ENCODE measurements at regions not wholly inside any gene's neighbourhood (a gene's known extent, or its start where the extent isn't known, plus 50 kb on each side); places are given as distances from the start of the nearest gene placed in this dataset.

- Histone ChIP-seq H3K27ac (no peak overlapping the region), H3K36me3 (no peaks in the 10 kb centered on the region), H3K4me3 (no peak overlapping the region), H3K4me1 (peaks cover 0 to 9% (median 0%) of the 10 kb centered on the region in 4 donors), H3K9me3 (no peaks in the 10 kb centered on the region), H3K27me3 (no peaks in the 10 kb centered on the region)
- TF ChIP-seq CTCF (IDR thresholded peaks at IDR 0.05), result no peak
- intact Hi-C loops (cut with DNase I; ENCODE audit: low total_unique reads), result no loop called here
- DNase-seq, result no peak
Measured at GRCh38 chr2:223221139-223221835, 169.3 kb downstream of the KCNE4 start.

GRCh38 chr2:223222397-223222796 lies 170.4 kb downstream of the KCNE4 start:
- H3K4me1 ChIP-seq, result peaks cover 0 to 9% (median 0%) of the 10 kb centered on the region in 4 donors
- no peak for DNase-seq
- intact Hi-C loops (cut with DNase I; ENCODE audit: low total_unique reads), result no loop called here
- TF ChIP-seq CTCF (IDR thresholded peaks at IDR 0.05), result no peak
- no peaks in the 10 kb centered on the region for H3K36me3 ChIP-seq
- no peak overlapping the region for H3K4me3 ChIP-seq
- H3K9me3 ChIP-seq, result no peaks in the 10 kb centered on the region
- no peaks in the 10 kb centered on the region for H3K27me3 ChIP-seq
- no peak overlapping the region for H3K27ac ChIP-seq

- peaks cover 0 to 9% (median 0%) of the 10 kb centered on the region in 4 donors for H3K4me1 ChIP-seq
- intact Hi-C loops (cut with DNase I; ENCODE audit: low total_unique reads), result no loop called here
- no peak overlapping the region for H3K27ac ChIP-seq
- no peaks in the 10 kb centered on the region for H3K9me3 ChIP-seq
- no peak for TF ChIP-seq CTCF (IDR thresholded peaks at IDR 0.05)
- DNase-seq, result no peak
- H3K36me3 ChIP-seq, result no peaks in the 10 kb centered on the region
- no peak overlapping the region for H3K4me3 ChIP-seq
- H3K27me3 ChIP-seq, result no peaks in the 10 kb centered on the region
Measured at GRCh38 chr2:223223156-223223555, 171.2 kb downstream of the KCNE4 start.

GRCh38 chr2:223225266-223225665 lies 173.3 kb downstream of the KCNE4 start:
- Histone ChIP-seq H3K4me1 (peaks cover 0 to 9% (median 0%) of the 10 kb centered on the region in 4 donors), H3K36me3 (no peaks in the 10 kb centered on the region), H3K4me3 (no peak overlapping the region), H3K27ac (no peak overlapping the region), H3K27me3 (no peaks in the 10 kb centered on the region), H3K9me3 (no peaks in the 10 kb centered on the region)
- intact Hi-C loops (cut with DNase I; ENCODE audit: low total_unique reads), result no loop called here
- TF ChIP-seq CTCF (IDR thresholded peaks at IDR 0.05), result no peak
- DNase-seq, result no peak

- Histone ChIP-seq H3K4me3 (no peak overlapping the region), H3K27me3 (no peaks in the 10 kb centered on the region), H3K4me1 (peaks cover 0 to 9% (median 0%) of the 10 kb centered on the region in 4 donors), H3K27ac (no peak overlapping the region), H3K36me3 (no peaks in the 10 kb centered on the region), H3K9me3 (no peaks in the 10 kb centered on the region)
- no peak for DNase-seq
- intact Hi-C loops (cut with DNase I; ENCODE audit: low total_unique reads), result no loop called here
- no peak for TF ChIP-seq CTCF (IDR thresholded peaks at IDR 0.05)
Measured at GRCh38 chr2:223226264-223226663, 174.3 kb downstream of the KCNE4 start.
